ENCODE measurements at regions not wholly inside any gene's neighbourhood (a gene's known extent, or its start where the extent isn't known, plus 50 kb on each side); places are given as distances from the start of the nearest gene placed in this dataset.

- no peaks in the 10 kb centered on the region for H3K27me3 ChIP-seq (replicated peaks; ENCODE audit: control insufficient read depth, insufficient read depth, low read length)
- no peak overlapping the region for H3K4me3 ChIP-seq (ENCODE audit: low read length)
- no peak for DNase-seq (ENCODE audit: low read depth)
- peaks cover 21% of the 10 kb centered on the region for H3K4me1 ChIP-seq (ENCODE audit: control insufficient read depth, insufficient read depth, low read length)
- no peak overlapping the region for H3K9ac ChIP-seq (ENCODE audit: low read length)
- H3K36me3 ChIP-seq (ENCODE audit: control insufficient read depth, insufficient read depth, low read length, severe bottlenecking), result no peaks in the 10 kb centered on the region
- H3K9me3 ChIP-seq (ENCODE audit: control insufficient read depth, low read length), result peaks cover 7% of the 10 kb centered on the region
Observed at GRCh38 chr12:89253488-89253887, 98.8 kb downstream of the DUSP6 start.

DNA sequence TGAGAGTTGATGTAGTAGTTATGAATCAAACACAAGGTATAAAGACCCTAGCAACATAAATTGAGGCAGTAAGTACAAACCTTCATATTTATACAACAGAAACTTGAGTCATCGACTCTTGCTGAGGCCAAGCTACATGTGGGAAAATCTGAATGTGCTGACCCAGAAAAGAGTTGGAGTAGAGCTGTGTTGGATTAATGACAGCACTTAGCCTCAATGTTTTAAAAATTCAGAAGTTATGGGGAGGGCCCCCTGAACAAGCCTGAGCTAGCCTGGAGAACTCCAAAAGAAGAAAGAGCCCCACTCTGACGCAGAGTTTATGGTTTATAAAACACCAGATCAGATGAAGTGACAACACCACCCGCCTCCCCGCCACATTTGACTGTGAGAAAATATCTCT is 100.0 kb downstream of the DUSP6 start:
- DNase-seq (ENCODE audit: low read depth), result no peak
- Histone ChIP-seq H3K27me3 (replicated peaks; ENCODE audit: control insufficient read depth, insufficient read depth, low read length) (no peaks in the 10 kb centered on the region), H3K4me1 (ENCODE audit: control insufficient read depth, insufficient read depth, low read length) (peaks cover 29% of the 10 kb centered on the region)

DNA sequence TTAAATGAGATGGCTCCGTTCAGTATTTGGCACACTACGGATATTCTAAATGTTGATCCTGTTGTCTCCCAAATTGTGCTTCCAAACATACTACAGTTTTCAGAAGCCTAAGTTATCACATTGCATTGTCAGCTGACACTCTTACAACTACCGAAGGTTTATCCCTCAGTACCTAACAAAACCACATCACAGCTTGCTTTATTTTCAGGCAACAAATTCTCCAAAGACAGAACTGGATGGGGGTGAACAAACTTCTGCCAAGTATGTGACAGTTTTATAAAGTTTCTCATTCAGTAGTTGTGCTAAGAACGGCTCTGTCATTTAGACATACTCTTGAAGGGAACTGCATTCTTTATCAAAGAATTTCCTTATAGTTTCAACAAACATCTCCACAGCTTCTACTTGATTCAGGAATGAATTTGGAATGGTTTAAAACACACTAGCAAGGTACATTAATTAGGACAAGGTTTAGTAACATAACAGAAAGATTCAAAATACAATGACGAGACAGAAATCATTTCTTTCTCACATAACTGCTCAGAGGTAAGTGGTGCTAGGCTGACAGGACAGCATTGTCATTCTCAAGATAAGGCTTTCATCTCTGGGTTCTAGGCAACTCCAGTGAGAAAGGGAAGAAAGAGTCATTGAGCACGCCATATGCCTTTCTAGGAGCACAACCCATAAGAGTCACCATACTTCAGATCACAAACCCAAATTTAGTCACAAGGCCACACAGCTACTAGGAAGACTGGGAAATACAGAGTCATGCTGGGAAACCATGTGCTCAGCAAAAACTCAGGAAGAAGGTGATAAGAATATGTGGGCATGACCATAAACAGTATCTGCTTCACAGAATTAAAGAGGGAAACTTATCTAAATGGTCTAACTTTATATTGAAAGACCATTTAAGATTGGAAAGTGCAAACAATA is 100.7 kb downstream of the DUSP6 start:
- DNase-seq (ENCODE audit: low read depth), result no peak

More for the DNA sequence above, 100.0 kb downstream of the DUSP6 start:
- Histone ChIP-seq H3K36me3 (ENCODE audit: control insufficient read depth, insufficient read depth, low read length, severe bottlenecking) (no peaks in the 10 kb centered on the region), H3K9ac (ENCODE audit: low read length) (no peak overlapping the region), H3K9me3 (ENCODE audit: control insufficient read depth, low read length) (no peaks in the 10 kb centered on the region), H3K4me3 (ENCODE audit: low read length) (no peak overlapping the region)

GRCh38 chr12:89250636-89251035 is 101.7 kb downstream of the DUSP6 start:
- Histone ChIP-seq H3K4me1 (ENCODE audit: control insufficient read depth, insufficient read depth, low read length) (peaks cover 29% of the 10 kb centered on the region), H3K27me3 (replicated peaks; ENCODE audit: control insufficient read depth, insufficient read depth, low read length) (no peaks in the 10 kb centered on the region), H3K9me3 (ENCODE audit: control insufficient read depth, low read length) (no peaks in the 10 kb centered on the region), H3K4me3 (ENCODE audit: low read length) (no peak overlapping the region), H3K9ac (ENCODE audit: low read length) (no peak overlapping the region), H3K36me3 (ENCODE audit: control insufficient read depth, insufficient read depth, low read length, severe bottlenecking) (no peaks in the 10 kb centered on the region)
- DNase-seq (ENCODE audit: low read depth), result no peak

More for the DNA sequence above, 100.7 kb downstream of the DUSP6 start:
- peaks cover 29% of the 10 kb centered on the region for H3K4me1 ChIP-seq (ENCODE audit: control insufficient read depth, insufficient read depth, low read length)
- no peak overlapping the region for H3K4me3 ChIP-seq (ENCODE audit: low read length)
- no peaks in the 10 kb centered on the region for H3K36me3 ChIP-seq (ENCODE audit: control insufficient read depth, insufficient read depth, low read length, severe bottlenecking)
- H3K9me3 ChIP-seq (ENCODE audit: control insufficient read depth, low read length), result no peaks in the 10 kb centered on the region
- no peak overlapping the region for H3K9ac ChIP-seq (ENCODE audit: low read length)
- no peaks in the 10 kb centered on the region for H3K27me3 ChIP-seq (replicated peaks; ENCODE audit: control insufficient read depth, insufficient read depth, low read length)

DNA sequence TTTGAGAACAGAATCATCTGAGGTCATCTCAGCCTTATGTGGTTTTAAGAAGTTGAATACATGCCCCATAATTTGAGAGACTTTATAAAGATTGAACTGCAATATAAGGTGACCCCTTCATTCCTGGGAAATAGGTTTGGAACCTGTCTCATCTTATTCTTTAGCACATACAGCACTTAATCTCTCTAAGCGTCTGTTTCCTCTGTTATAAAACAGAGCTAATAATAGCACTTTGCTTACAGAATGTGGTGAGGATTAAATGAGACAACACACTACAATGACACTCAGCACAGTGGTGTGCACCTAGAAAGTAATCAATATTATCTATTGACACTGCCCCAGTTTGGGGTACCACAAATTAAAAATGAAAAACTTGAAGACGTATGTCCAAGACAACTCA is 102.1 kb downstream of the DUSP6 start:
- Histone ChIP-seq H3K4me1 (ENCODE audit: control insufficient read depth, insufficient read depth, low read length) (peaks cover 29% of the 10 kb centered on the region), H3K4me3 (ENCODE audit: low read length) (no peak overlapping the region), H3K27me3 (replicated peaks; ENCODE audit: control insufficient read depth, insufficient read depth, low read length) (no peaks in the 10 kb centered on the region), H3K9me3 (ENCODE audit: control insufficient read depth, low read length) (no peaks in the 10 kb centered on the region), H3K9ac (ENCODE audit: low read length) (no peak overlapping the region), H3K36me3 (ENCODE audit: control insufficient read depth, insufficient read depth, low read length, severe bottlenecking) (no peaks in the 10 kb centered on the region)
- no peak for DNase-seq (ENCODE audit: low read depth)

DNA sequence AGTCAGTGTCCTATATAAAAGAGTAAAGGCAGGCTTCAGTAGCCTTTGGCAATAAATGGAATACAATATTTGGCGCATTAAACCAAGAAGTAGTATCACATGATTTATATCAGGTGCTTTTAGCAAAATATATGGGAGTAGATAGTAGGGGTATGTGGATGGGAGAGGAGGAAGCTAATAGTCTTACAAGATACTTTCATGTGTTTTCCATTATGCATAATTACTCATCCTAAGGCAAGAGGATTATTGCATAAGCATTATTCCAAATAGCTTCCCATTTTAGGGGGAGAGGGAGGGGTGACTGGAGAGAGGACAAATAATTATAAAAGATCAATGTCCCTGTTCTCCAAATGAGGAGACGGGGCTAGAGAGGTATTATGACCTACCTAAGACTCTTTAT is 104.3 kb downstream of the DUSP6 start:
- Histone ChIP-seq H3K4me1 (ENCODE audit: control insufficient read depth, insufficient read depth, low read length) (peaks cover 38% of the 10 kb centered on the region), H3K9ac (ENCODE audit: low read length) (no peak overlapping the region), H3K4me3 (ENCODE audit: low read length) (no peak overlapping the region), H3K27me3 (replicated peaks; ENCODE audit: control insufficient read depth, insufficient read depth, low read length) (no peaks in the 10 kb centered on the region), H3K9me3 (ENCODE audit: control insufficient read depth, low read length) (no peaks in the 10 kb centered on the region), H3K36me3 (ENCODE audit: control insufficient read depth, insufficient read depth, low read length, severe bottlenecking) (no peaks in the 10 kb centered on the region)
- DNase-seq (ENCODE audit: low read depth), result peak; percentile 50

DNA sequence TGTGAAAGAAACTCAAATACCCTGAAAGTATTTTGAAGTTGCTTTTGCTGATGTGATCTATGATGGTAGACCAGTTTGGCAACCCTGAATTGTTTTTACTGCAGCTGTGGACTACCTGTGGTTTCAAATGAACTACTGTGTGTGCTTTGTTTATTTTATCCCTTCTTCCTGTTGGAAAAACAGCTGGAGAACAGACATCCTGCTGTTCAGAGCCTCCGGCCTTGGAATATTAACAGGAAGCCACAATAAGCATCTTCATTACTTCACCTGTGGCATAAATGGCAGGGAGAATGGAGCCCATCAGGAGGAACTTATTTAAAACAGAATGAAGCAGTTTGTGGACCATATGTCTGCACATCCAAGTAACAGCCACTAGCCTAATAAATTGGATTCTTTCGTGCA is 104.8 kb downstream of the DUSP6 start:
- Histone ChIP-seq H3K27me3 (replicated peaks; ENCODE audit: control insufficient read depth, insufficient read depth, low read length) (no peaks in the 10 kb centered on the region), H3K4me3 (ENCODE audit: low read length) (no peak overlapping the region), H3K36me3 (ENCODE audit: control insufficient read depth, insufficient read depth, low read length, severe bottlenecking) (no peaks in the 10 kb centered on the region), H3K9me3 (ENCODE audit: control insufficient read depth, low read length) (no peaks in the 10 kb centered on the region), H3K4me1 (ENCODE audit: control insufficient read depth, insufficient read depth, low read length) (peaks cover 36% of the 10 kb centered on the region), H3K9ac (ENCODE audit: low read length) (no peak overlapping the region)
- no peak for DNase-seq (ENCODE audit: low read depth)

DNA sequence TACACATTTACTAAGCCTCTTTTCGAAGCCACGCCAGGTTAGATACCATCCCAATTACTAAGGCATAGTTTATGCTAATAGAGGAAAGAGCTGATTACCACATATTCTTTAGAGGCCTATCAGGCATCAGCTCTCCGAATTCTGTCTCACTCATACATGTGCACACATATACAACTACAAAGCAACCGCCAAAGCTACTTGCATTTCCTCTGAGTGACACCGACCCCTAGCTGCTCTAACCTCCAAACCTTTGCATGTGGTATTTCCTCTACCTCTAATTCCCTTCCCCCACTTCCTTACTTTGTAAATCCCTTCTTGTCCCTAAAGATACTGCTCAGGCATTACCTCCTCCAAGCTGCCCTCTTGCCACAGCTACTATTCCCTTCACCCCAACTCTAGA is 107.2 kb downstream of the DUSP6 start:
- Histone ChIP-seq H3K27me3 (replicated peaks; ENCODE audit: control insufficient read depth, insufficient read depth, low read length) (no peaks in the 10 kb centered on the region), H3K4me1 (ENCODE audit: control insufficient read depth, insufficient read depth, low read length) (peaks cover 17% of the 10 kb centered on the region), H3K36me3 (ENCODE audit: control insufficient read depth, insufficient read depth, low read length, severe bottlenecking) (no peaks in the 10 kb centered on the region), H3K9ac (ENCODE audit: low read length) (no peak overlapping the region), H3K4me3 (ENCODE audit: low read length) (no peak overlapping the region), H3K9me3 (ENCODE audit: control insufficient read depth, low read length) (no peaks in the 10 kb centered on the region)
- no peak for DNase-seq (ENCODE audit: low read depth)

DNA sequence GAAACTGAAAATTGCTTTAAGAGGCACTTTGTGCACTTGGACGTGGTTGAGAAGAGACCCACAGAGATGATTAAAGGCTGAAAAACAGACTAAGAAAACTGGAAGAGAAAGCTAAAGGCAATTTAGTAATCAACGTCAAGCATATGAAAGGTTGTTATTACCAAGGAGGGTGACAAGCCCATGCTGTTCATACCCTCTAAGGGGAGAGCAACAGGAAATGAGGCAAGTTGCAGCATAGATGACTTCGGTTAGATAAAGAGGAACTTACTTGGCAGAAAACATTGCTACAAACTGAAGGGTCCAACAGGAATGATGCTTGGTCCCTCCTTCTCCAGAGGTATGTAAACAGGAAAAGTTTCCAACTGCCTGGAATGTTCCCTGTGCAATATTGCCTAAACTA is 107.8 kb downstream of the DUSP6 start:
- no peaks in the 10 kb centered on the region for H3K9me3 ChIP-seq (ENCODE audit: control insufficient read depth, low read length)
- H3K9ac ChIP-seq (ENCODE audit: low read length), result no peak overlapping the region
- H3K4me3 ChIP-seq (ENCODE audit: low read length), result no peak overlapping the region
- no peak for DNase-seq (ENCODE audit: low read depth)
- no peaks in the 10 kb centered on the region for H3K27me3 ChIP-seq (replicated peaks; ENCODE audit: control insufficient read depth, insufficient read depth, low read length)
- H3K4me1 ChIP-seq (ENCODE audit: control insufficient read depth, insufficient read depth, low read length), result peaks cover 17% of the 10 kb centered on the region
- H3K36me3 ChIP-seq (ENCODE audit: control insufficient read depth, insufficient read depth, low read length, severe bottlenecking), result no peaks in the 10 kb centered on the region

- Histone ChIP-seq H3K9me3 (ENCODE audit: control insufficient read depth, low read length) (no peaks in the 10 kb centered on the region), H3K9ac (ENCODE audit: low read length) (no peak overlapping the region), H3K36me3 (ENCODE audit: control insufficient read depth, insufficient read depth, low read length, severe bottlenecking) (no peaks in the 10 kb centered on the region), H3K4me1 (ENCODE audit: control insufficient read depth, insufficient read depth, low read length) (peaks cover 19% of the 10 kb centered on the region), H3K4me3 (ENCODE audit: low read length) (no peak overlapping the region), H3K27me3 (replicated peaks; ENCODE audit: control insufficient read depth, insufficient read depth, low read length) (no peaks in the 10 kb centered on the region)
- no peak for DNase-seq (ENCODE audit: low read depth)
Observed at GRCh38 chr12:89243771-89244170, 108.5 kb downstream of the DUSP6 start.

GRCh38 chr12:89239534-89239933 is 112.8 kb downstream of the DUSP6 start:
- H3K4me1 ChIP-seq (ENCODE audit: control insufficient read depth, insufficient read depth, low read length), result peaks cover 12% of the 10 kb centered on the region
- no peaks in the 10 kb centered on the region for H3K27me3 ChIP-seq (replicated peaks; ENCODE audit: control insufficient read depth, insufficient read depth, low read length)
- no peak overlapping the region for H3K4me3 ChIP-seq (ENCODE audit: low read length)
- H3K36me3 ChIP-seq (ENCODE audit: control insufficient read depth, insufficient read depth, low read length, severe bottlenecking), result no peaks in the 10 kb centered on the region
- H3K9ac ChIP-seq (ENCODE audit: low read length), result no peak overlapping the region
- DNase-seq (ENCODE audit: low read depth), result no peak
- no peaks in the 10 kb centered on the region for H3K9me3 ChIP-seq (ENCODE audit: control insufficient read depth, low read length)

GRCh38 chr12:89238593-89238992 is 113.7 kb downstream of the DUSP6 start:
- H3K9me3 ChIP-seq (ENCODE audit: control insufficient read depth, low read length), result no peaks in the 10 kb centered on the region
- H3K36me3 ChIP-seq (ENCODE audit: control insufficient read depth, insufficient read depth, low read length, severe bottlenecking), result no peaks in the 10 kb centered on the region
- H3K9ac ChIP-seq (ENCODE audit: low read length), result no peak overlapping the region
- H3K27me3 ChIP-seq (replicated peaks; ENCODE audit: control insufficient read depth, insufficient read depth, low read length), result no peaks in the 10 kb centered on the region
- peaks cover 8% of the 10 kb centered on the region for H3K4me1 ChIP-seq (ENCODE audit: control insufficient read depth, insufficient read depth, low read length)
- no peak for DNase-seq (ENCODE audit: low read depth)
- no peak overlapping the region for H3K4me3 ChIP-seq (ENCODE audit: low read length)

All from adipocyte (in vitro differentiated cells).